A172 (cell line): ENCODE measurements at regions not wholly inside any gene's neighbourhood (a gene's known extent, or its start where the extent isn't known, plus 50 kb on each side); places are given as distances from the start of the nearest gene placed in this dataset.

ENCODE experiments used
- DNase-seq: peaks from one replicate; pipeline ENCODE4 v3.0.0-alpha.2; 2015; ENCODE audit warnings: low spot score

- DNase-seq: no peak
These were observed 58.7 kb downstream of the OTOL1 start for GRCh38 chr3:161555320-161555719.

GRCh38 chr3:161556533-161556932 is 59.9 kb downstream of the OTOL1 start:
- no peak for DNase-seq

GRCh38 chr3:161556941-161557340 is 60.3 kb downstream of the OTOL1 start:
- DNase-seq: no peak

GRCh38 chr3:161557445-161558150 is 61.0 kb downstream of the OTOL1 start:
- no peak for DNase-seq

GRCh38 chr3:161558236-161558635 is 61.6 kb downstream of the OTOL1 start:
- DNase-seq: peak; percentile 64

- DNase-seq: peak; percentile 61
These were observed 62.8 kb downstream of the OTOL1 start for GRCh38 chr3:161559177-161559998.

- DNase-seq: peak; percentile 54
These were observed 63.5 kb downstream of the OTOL1 start for GRCh38 chr3:161560008-161560637.

- no peak for DNase-seq
These were observed 71.2 kb downstream of the OTOL1 start for GRCh38 chr3:161567577-161568361.

GRCh38 chr3:161568671-161569070 is 72.1 kb downstream of the OTOL1 start:
- no peak for DNase-seq

GRCh38 chr3:161571951-161572350 is 75.3 kb downstream of the OTOL1 start:
- DNase-seq: no peak

GRCh38 chr3:161573136-161573535 is 76.5 kb downstream of the OTOL1 start:
- no peak for DNase-seq

GRCh38 chr3:161575901-161576300 is 79.3 kb downstream of the OTOL1 start:
- no peak for DNase-seq

GRCh38 chr3:161576311-161576710 is 79.7 kb downstream of the OTOL1 start:
- DNase-seq: no peak

- no peak for DNase-seq
These were observed 80.3 kb downstream of the OTOL1 start for GRCh38 chr3:161576714-161577510.

- DNase-seq: no peak
These were observed 81.1 kb downstream of the OTOL1 start for GRCh38 chr3:161577662-161578061.

- no peak for DNase-seq
These were observed 83.0 kb downstream of the OTOL1 start for GRCh38 chr3:161579395-161580126.

GRCh38 chr3:161585922-161586321 is 89.3 kb downstream of the OTOL1 start:
- DNase-seq: no peak

- DNase-seq: no peak
These were observed 90.1 kb downstream of the OTOL1 start for GRCh38 chr3:161586556-161587235.

GRCh38 chr3:161598639-161599038 is 102.0 kb downstream of the OTOL1 start:
- no peak for DNase-seq

- no peak for DNase-seq
These were observed 103.1 kb downstream of the OTOL1 start for GRCh38 chr3:161599697-161600096.
